Spinal cord (tissue), 9 donors: ENCODE measurements at regions not wholly inside any gene's neighbourhood (a gene's known extent, or its start where the extent isn't known, plus 50 kb on each side); places are given as distances from the start of the nearest gene placed in this dataset.

Experiments
- DNase-seq, 6 donors: peaks; one replicate each; pipeline versions ENCODE4 v3.0.0 to v3.0.0-alpha.2; 2013 to 2015; ENCODE audit warnings: low spot score in 6 of 6, low read depth in 4 of 6
- H3K27ac ChIP-seq: one replicate; pipeline ENCODE4 v1.5.1; 2013; ENCODE audit warnings: low read depth, low read length, control low read depth
- H3K27me3 ChIP-seq: one replicate; pipeline ENCODE4 v1.6.1; 2013; ENCODE audit warnings: low read length; ENCODE audit not compliant: control insufficient read depth, insufficient read depth
- H3K36me3 ChIP-seq: one replicate; pipeline ENCODE4 v1.6.1; 2013; ENCODE audit warnings: low read length; ENCODE audit not compliant: control insufficient read depth, insufficient read depth
- H3K4me1 ChIP-seq: one replicate; pipeline ENCODE4 v1.6.1; 2013; ENCODE audit warnings: low read length; ENCODE audit not compliant: control insufficient read depth, insufficient read depth
- H3K4me3 ChIP-seq: one replicate; pipeline ENCODE4 v1.5.1; 2013; ENCODE audit warnings: low read depth, low read length, control low read depth
- H3K9me3 ChIP-seq: one replicate; pipeline ENCODE4 v1.6.1; 2013; ENCODE audit warnings: low read length; ENCODE audit not compliant: control insufficient read depth, insufficient read depth
- WGBS: methylation state at CpG from one replicate; pipeline ENCODE4 v1.1.5; 2013; ENCODE audit warnings: missing lambda C conversion rate; ENCODE audit not compliant: insufficient coverage; 5-methylcytosine and 5-hydroxymethylcytosine counted together
- donor health status: healthy.

DNA sequence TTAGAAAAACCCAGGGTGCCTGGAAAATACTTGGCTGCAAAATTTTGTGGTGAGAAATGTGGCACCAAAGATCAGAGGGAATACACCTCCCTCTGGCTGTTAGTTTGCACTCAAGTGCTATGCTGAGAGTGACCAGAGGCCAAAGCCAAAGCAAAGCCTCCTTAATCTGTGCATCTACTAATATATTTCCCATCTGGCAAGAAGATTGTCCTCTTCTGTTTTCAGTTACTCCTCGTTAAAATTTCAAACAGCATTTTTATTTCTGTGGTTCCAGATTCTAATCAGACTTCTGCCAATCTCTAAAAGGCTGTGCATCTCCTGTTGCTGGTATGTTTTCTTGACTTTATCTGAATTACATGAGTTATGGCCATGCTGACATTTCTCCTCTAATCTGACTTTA lies 327.4 kb downstream of the TBX15 start:
- H3K27ac ChIP-seq = no peak overlapping the region
- H3K27me3 ChIP-seq = no peaks in the 10 kb centered on the region
- H3K4me1 ChIP-seq = no peaks in the 10 kb centered on the region
- DNase-seq = no peak
- peaks cover 2% of the 10 kb centered on the region for H3K9me3 ChIP-seq
- H3K36me3 ChIP-seq = no peaks in the 10 kb centered on the region
- WGBS = no CpG with 5 or more reads among the region's 1 CpG
- H3K4me3 ChIP-seq = no peak overlapping the region

DNA sequence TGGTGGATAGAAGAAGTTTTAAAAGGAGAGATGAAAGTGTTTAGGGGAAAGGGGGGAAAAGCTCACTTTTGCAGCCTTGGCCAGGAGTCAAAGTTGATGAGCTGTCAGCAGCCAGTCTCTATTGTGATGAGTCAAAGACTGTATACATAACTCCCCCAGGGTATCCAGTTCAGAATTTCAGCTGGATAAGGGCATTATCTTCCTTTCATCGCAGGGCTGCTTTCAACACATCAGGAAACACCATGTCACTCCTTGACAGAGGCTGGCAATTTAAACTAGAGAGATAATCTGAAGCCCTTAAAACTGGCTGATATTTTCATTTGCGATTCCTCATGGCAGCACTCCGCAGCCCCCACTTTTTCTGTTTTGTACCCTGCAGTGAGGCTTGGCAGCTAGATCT lies 328.5 kb downstream of the TBX15 start:
- Histone ChIP-seq H3K27me3 (no peaks in the 10 kb centered on the region), H3K4me3 (no peak overlapping the region), H3K4me1 (no peaks in the 10 kb centered on the region), H3K36me3 (no peaks in the 10 kb centered on the region), H3K9me3 (no peaks in the 10 kb centered on the region), H3K27ac (no peak overlapping the region)
- DNase-seq = no peak
- WGBS = no CpG with 5 or more reads among the region's 3 CpGs

DNA sequence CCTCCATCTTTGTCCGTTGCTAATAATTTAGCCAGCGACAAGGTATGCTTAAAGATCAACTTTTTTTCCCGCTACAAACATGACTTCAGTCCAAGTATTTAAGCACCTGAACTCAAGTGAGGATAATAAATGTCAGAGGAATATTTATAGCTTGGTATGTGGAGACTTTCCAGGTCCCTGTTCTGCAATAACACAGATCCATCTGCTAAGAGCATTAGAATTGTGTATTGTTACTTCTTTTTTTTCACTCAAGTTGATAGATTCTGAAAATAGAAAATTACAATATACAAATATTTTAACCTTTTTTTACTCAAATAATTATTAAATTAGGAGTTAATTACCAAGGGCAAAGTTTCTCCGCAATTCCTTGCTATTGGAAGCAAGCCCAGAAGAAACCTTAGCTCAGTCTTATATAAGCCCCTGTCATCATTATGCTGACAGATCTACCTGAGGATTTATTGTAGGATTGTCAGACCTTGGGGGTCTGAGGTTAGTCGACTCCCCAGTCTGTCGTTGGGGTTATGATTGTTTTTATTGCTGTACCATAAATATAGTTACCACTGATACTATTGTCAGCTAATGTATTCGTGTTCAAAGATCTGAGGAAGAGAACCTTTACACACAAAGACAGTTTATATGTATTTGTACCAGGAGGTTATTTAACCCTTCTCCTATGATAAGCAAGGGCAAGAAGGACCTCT lies 337.9 kb downstream of the TBX15 start:
- H3K4me1 ChIP-seq = no peaks in the 10 kb centered on the region
- no peaks in the 10 kb centered on the region for H3K9me3 ChIP-seq
- no peaks in the 10 kb centered on the region for H3K27me3 ChIP-seq
- no peaks in the 10 kb centered on the region for H3K36me3 ChIP-seq
- peak in 1 of 6 donors; percentile 45 for DNase-seq
- no CpG with 5 or more reads among the region's 7 CpGs for WGBS
- no peak overlapping the region for H3K4me3 ChIP-seq
- no peak overlapping the region for H3K27ac ChIP-seq

DNA sequence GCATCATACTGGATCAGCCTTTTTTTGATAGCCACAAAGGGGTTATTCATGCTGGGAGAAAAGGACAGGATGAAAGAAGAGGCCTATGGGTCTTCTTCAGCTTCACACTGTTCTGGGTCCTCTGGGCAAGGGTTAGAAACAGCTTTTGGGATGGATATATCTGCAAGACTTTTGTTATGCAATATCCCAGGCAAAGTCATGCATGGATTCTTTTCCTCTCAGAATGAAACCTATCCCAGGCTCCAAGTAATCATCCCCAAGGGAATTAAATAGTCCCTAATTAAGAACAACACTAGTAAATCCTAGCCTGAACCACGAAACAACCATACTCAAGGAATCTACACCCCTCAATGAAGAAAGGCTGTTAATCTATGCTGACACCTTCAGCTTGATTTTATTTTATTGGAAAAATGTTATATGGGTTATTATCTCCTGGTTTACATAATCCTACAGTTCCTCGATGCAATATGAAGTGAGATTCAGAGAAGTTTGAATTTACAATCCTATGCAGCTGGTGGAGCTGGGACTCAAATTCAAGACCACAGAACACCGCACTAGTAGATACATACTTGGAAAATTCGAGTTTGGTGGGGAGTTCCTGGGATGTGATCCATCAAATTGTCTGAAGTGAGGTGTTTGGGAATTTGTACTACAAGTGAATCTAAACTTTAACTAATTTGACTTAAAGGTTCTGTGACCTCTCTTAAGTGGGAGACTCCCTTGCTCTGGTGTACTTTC lies 338.6 kb downstream of the TBX15 start:
- 100% methylated on average over 1 of the region's 4 CpGs for WGBS
- Histone ChIP-seq H3K36me3 (no peaks in the 10 kb centered on the region), H3K27ac (no peak overlapping the region), H3K4me3 (no peak overlapping the region), H3K4me1 (no peaks in the 10 kb centered on the region), H3K9me3 (no peaks in the 10 kb centered on the region), H3K27me3 (no peaks in the 10 kb centered on the region)
- DNase-seq = no peak

DNA sequence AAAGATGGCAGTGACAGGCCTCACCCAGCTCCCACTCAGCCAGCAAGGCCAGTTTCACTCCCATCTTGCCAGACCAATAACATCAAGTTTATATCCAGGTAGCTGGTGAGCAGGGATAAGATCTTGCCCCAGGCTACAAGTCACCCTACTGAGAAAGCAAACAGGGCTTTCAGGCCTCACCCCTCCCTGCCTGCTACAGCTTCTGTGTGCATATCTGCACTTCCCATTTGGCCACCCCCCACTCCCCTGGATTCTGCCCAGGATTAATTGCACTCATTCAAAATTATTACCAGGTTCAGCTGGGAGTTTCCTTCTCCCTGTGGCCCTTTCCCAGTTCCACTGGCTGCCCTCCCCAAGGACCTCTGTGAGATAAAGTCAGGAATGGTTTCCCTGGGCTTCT lies 352.1 kb downstream of the TBX15 start:
- Histone ChIP-seq H3K27me3 (no peaks in the 10 kb centered on the region), H3K4me1 (no peaks in the 10 kb centered on the region), H3K4me3 (no peak overlapping the region), H3K27ac (no peak overlapping the region), H3K36me3 (no peaks in the 10 kb centered on the region), H3K9me3 (no peaks in the 10 kb centered on the region)
- no peak for DNase-seq

DNA sequence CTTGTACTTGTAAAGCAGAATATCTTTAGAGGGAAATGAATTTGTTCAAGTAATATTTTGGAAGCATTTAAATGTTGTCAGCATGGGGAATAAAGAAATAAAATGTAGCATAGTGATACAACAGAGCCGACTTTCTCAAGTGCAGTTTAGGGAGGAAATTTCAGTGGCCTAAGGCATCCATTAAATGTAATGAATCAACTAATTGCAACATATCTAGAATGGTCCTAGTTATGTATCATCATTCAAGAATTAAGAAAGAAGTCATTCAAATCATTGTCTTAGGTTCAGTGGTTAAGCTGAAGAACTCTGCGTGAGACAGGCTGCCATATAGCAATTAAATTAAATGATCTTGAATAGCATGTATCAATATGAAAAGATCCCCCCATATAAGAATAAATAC lies 360.7 kb downstream of the TBX15 start:
- no peaks in the 10 kb centered on the region for H3K4me1 ChIP-seq
- H3K27ac ChIP-seq = no peak overlapping the region
- no peaks in the 10 kb centered on the region for H3K9me3 ChIP-seq
- no peak overlapping the region for H3K4me3 ChIP-seq
- H3K36me3 ChIP-seq = no peaks in the 10 kb centered on the region
- no peak for DNase-seq
- no peaks in the 10 kb centered on the region for H3K27me3 ChIP-seq
- no CpG with 5 or more reads among the region's 2 CpGs for WGBS

DNA sequence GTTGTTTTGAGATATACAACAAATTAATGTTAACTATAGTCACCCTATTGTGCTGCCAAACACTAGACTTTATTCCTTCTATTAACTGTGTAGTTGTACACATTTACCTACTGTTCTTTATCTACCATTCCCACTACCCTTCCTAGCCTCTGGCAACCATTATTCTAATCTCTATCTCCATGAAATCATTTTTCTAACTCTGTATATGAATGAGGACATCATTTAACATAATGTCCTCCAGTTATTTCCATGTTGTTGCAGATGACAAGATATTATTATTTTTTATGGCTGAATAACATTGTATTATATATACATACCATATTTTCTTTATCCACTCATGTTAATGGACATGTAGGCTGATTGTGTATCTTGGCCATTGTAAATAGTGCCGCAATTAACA lies 366.3 kb downstream of the TBX15 start:
- DNase-seq = no peak

DNA sequence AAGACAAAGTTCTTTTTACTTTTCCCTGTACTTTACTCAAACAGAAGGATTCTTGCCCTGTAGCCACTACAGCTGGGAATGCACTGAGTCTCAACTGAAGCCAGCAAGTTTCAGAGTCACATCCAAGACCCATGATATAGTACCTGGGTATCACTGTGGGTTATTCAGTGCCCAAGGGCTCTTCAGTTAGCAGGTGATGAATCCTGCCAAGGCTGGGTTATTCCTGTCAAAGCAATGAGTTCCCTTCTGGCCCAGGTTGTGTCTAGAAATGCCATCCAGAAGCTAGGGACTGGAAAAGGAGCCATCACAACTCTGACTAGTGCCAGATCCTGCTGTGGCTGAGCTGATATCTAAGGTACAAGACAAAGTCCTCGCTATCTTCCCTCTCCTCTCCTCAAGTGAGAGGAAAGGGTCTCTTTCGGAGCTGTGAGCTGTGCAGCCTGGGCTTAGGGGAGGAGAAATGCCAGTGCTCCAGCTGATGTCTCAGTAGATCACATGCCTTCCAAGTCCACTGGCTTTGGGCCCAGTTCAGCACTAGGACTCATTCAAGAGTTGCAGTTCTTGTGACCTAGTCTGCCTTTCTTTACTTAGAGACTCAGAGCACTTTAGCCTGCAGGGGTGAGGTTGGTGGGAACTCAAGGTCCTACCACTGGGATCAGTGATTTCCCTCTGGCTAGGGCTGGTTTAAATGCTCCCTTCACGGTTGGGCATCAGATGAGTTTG lies 369.4 kb downstream of the TBX15 start:
- DNase-seq = peak in 1 of 6 donors; percentile 1
- H3K27me3 ChIP-seq = no peaks in the 10 kb centered on the region
- WGBS = no CpG with 5 or more reads among the region's 3 CpGs

More for the DNA sequence above, 366.3 kb downstream of the TBX15 start:
- no peaks in the 10 kb centered on the region for H3K27me3 ChIP-seq
- no peak overlapping the region for H3K4me3 ChIP-seq
- no CpG with 5 or more reads among the region's 1 CpG for WGBS
- H3K4me1 ChIP-seq = no peaks in the 10 kb centered on the region
- no peaks in the 10 kb centered on the region for H3K36me3 ChIP-seq
- no peaks in the 10 kb centered on the region for H3K9me3 ChIP-seq
- no peak overlapping the region for H3K27ac ChIP-seq

DNA sequence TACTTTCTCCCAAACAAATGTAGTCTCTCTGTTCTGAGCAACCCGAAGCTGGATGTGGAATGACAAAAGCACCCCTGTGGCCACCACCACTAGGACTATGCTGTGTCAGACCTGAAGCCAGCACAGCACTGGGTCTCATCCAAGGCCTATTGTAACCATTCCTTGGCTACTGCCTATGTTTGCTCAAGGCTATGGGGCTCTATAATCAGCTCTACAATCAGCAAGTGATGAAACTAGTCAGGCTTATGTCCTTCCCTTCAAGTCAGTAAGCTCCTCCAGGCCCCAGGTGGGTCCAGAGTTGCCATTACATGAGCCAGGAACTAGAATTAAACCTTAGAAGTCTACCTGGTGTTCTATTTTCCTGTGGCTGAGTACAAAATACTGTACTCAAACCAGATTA lies 370.2 kb downstream of the TBX15 start:
- H3K27ac ChIP-seq = no peak overlapping the region
- no peaks in the 10 kb centered on the region for H3K36me3 ChIP-seq
- no peak for DNase-seq
- H3K4me1 ChIP-seq = no peaks in the 10 kb centered on the region
- H3K4me3 ChIP-seq = no peak overlapping the region
- WGBS = 0% methylated on average over 1 of the region's 1 CpG
- H3K27me3 ChIP-seq = no peaks in the 10 kb centered on the region
- no peaks in the 10 kb centered on the region for H3K9me3 ChIP-seq

More for the DNA sequence above, 369.4 kb downstream of the TBX15 start:
- Histone ChIP-seq H3K9me3 (no peaks in the 10 kb centered on the region), H3K36me3 (no peaks in the 10 kb centered on the region), H3K27ac (no peak overlapping the region), H3K4me1 (no peaks in the 10 kb centered on the region), H3K4me3 (no peak overlapping the region)
